HG02642 (cell line): ENCODE measurements at regions not wholly inside any gene's neighbourhood (a gene's known extent, or its start where the extent isn't known, plus 50 kb on each side); places are given as distances from the start of the nearest gene placed in this dataset.
"Not testable (repeated sequence)": the region's sequence is repeated elsewhere in the genome, so short reads cannot be mapped to it uniquely, and the experiment has no call there.

Experiments
- ATAC-seq: cut with Tn5 transposase; IDR thresholded peaks from one replicate; pipeline ENCODE4 v1.9.1; 2021; ENCODE audit warnings: mild to moderate bottlenecking; ENCODE audit not compliant: unreplicated experiment, poor library complexity

- no peak for ATAC-seq
Observed at GRCh38 chr6:139990856-139991465, 616.5 kb upstream of the CITED2 start.

GRCh38 chr6:139990026-139990686 is 615.7 kb upstream of the CITED2 start:
- ATAC-seq = no peak

- ATAC-seq = no peak
Observed at GRCh38 chr6:139988685-139989084, 614.2 kb upstream of the CITED2 start.

- no peak for ATAC-seq
Observed at GRCh38 chr6:139987091-139987490, 612.6 kb upstream of the CITED2 start.

GRCh38 chr6:139985236-139985815 is 610.9 kb upstream of the CITED2 start:
- ATAC-seq = no peak

GRCh38 chr6:139984317-139984716 is 609.9 kb upstream of the CITED2 start:
- ATAC-seq = no peak

GRCh38 chr6:139983555-139984276 is 609.3 kb upstream of the CITED2 start:
- ATAC-seq = no peak

GRCh38 chr6:139982652-139983295 is 608.3 kb upstream of the CITED2 start:
- ATAC-seq = no peak

- no peak for ATAC-seq
Observed at GRCh38 chr6:139982195-139982594, 607.7 kb upstream of the CITED2 start.

- ATAC-seq = no peak
Observed at GRCh38 chr6:139981768-139982181, 607.3 kb upstream of the CITED2 start.

- no peak for ATAC-seq
Observed at GRCh38 chr6:139981066-139981624, 606.7 kb upstream of the CITED2 start.

- ATAC-seq = not testable (repeated sequence)
Observed at GRCh38 chr6:139980631-139981030, 606.2 kb upstream of the CITED2 start.

- no peak for ATAC-seq
Observed at GRCh38 chr6:139979021-139979725, 604.7 kb upstream of the CITED2 start.

- ATAC-seq = no peak
Observed at GRCh38 chr6:139977887-139978332, 603.5 kb upstream of the CITED2 start.

GRCh38 chr6:139973669-139974344 is 599.4 kb upstream of the CITED2 start:
- ATAC-seq = no peak

GRCh38 chr6:139972116-139972515 is 597.7 kb upstream of the CITED2 start:
- ATAC-seq = no peak

- ATAC-seq = no peak
Observed at GRCh38 chr6:139970591-139970991, 596.1 kb upstream of the CITED2 start.

- no peak for ATAC-seq
Observed at GRCh38 chr6:139967497-139967896, 593.0 kb upstream of the CITED2 start.

GRCh38 chr6:139965393-139965792 is 590.9 kb upstream of the CITED2 start:
- ATAC-seq = no peak
